ENCODE measurements at regions not wholly inside any gene's neighbourhood (a gene's known extent, or its start where the extent isn't known, plus 50 kb on each side); places are given as distances from the start of the nearest gene placed in this dataset.

GRCh38 chr12:91662021-91662420 is 479.4 kb upstream of the DCN start:
- TF ChIP-seq CTCF (conservative IDR thresholded peaks at IDR 0.05; ENCODE audit: low read length) (no peak), EZH2phosphoT487 (IDR thresholded peaks at IDR 0.05; ENCODE audit: borderline replicate concordance, low read depth, low read length) (no peak)
